NB4 (cell line): ENCODE measurements at regions not wholly inside any gene's neighbourhood (a gene's known extent, or its start where the extent isn't known, plus 50 kb on each side); places are given as distances from the start of the nearest gene placed in this dataset.

Experiments
- POLR2A ChIP-seq: IDR thresholded peaks from 2 replicates; pipeline ENCODE4 v1.6.1; 2011; ENCODE audit warnings: mild to moderate bottlenecking; ENCODE audit not compliant: insufficient read length; ENCODE audit errors: extremely low read depth
- TF ChIP-seq, protein P1 (sequence below): IDR thresholded peaks from one replicate; pipeline ENCODE4 v1.5.1; 2012; ENCODE audit warnings: low read depth, low read length
- TF ChIP-seq, protein P2 (sequence below): IDR thresholded peaks from 2 replicates; pipeline ENCODE4 v1.6.1; 2011; ENCODE audit warnings: low read depth, low read length

DNA sequence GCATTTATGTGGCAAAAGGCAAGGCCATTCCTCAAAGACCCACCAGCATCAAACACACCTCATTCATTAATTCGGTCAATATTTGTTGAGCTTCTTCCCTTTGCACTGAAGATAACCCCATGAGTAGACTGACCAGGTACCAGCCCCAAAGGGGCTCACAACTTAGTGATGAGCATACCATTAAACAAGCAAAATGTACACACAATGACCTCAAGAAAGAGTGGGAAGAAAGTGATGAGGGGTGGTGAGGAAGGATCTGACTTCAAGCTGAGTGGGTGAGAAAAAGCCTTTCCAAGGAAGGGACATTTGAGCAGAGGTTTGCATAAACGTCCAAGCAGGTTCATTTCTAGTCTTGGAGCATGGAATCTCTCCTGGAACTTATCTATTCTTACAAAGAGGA is 562.5 kb downstream of the TOX3 start:
- TF ChIP-seq, protein P1, sequence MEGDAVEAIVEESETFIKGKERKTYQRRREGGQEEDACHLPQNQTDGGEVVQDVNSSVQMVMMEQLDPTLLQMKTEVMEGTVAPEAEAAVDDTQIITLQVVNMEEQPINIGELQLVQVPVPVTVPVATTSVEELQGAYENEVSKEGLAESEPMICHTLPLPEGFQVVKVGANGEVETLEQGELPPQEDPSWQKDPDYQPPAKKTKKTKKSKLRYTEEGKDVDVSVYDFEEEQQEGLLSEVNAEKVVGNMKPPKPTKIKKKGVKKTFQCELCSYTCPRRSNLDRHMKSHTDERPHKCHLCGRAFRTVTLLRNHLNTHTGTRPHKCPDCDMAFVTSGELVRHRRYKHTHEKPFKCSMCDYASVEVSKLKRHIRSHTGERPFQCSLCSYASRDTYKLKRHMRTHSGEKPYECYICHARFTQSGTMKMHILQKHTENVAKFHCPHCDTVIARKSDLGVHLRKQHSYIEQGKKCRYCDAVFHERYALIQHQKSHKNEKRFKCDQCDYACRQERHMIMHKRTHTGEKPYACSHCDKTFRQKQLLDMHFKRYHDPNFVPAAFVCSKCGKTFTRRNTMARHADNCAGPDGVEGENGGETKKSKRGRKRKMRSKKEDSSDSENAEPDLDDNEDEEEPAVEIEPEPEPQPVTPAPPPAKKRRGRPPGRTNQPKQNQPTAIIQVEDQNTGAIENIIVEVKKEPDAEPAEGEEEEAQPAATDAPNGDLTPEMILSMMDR, result no peak
- TF ChIP-seq, protein P2, sequence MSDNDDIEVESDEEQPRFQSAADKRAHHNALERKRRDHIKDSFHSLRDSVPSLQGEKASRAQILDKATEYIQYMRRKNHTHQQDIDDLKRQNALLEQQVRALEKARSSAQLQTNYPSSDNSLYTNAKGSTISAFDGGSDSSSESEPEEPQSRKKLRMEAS, result no peak
- no peak for TF ChIP-seq POLR2A
